ENCODE measurements at regions not wholly inside any gene's neighbourhood (a gene's known extent, or its start where the extent isn't known, plus 50 kb on each side); places are given as distances from the start of the nearest gene placed in this dataset.
A peak's percentile ranks its signal among the peaks of the same experiment; 100 is the strongest.

DNA sequence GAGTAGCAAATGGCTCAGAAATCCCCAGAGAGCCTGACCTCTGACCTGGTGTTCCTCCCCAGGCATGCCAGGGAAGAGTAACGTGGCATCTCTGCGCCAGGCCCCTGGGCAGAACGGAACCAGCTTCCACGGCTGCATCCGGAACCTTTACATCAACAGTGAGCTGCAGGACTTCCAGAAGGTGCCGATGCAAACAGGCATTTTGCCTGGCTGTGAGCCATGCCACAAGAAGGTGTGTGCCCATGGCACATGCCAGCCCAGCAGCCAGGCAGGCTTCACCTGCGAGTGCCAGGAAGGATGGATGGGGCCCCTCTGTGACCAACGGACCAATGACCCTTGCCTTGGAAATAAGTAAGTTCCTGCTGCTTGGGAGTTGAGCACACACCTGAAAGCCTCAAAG, 83.4 kb upstream of the PACRGL start:
- Histone ChIP-seq H3K9me3 (no peaks in the 10 kb centered on the region), H3K4me1 (peaks cover 0 to 9% (median 0%) of the 10 kb centered on the region in 3 donors), H3K27me3 (no peaks in the 10 kb centered on the region), H3K27ac (no peak overlapping the region), H3K4me3 (no peak overlapping the region), H3K36me3 (no peaks in the 10 kb centered on the region)
- intact Hi-C loops (cut with DNase I): no loop called here
- no peak for DNase-seq
- TF ChIP-seq CTCF (IDR thresholded peaks at IDR 0.05) (no peak), POLR2A (IDR thresholded peaks at IDR 0.05) (no peak)
- 17 to 75% methylated on average over 1 to 3 of the region's 8 CpGs for whole genome bisulfite sequencing, 2 donors

DNA sequence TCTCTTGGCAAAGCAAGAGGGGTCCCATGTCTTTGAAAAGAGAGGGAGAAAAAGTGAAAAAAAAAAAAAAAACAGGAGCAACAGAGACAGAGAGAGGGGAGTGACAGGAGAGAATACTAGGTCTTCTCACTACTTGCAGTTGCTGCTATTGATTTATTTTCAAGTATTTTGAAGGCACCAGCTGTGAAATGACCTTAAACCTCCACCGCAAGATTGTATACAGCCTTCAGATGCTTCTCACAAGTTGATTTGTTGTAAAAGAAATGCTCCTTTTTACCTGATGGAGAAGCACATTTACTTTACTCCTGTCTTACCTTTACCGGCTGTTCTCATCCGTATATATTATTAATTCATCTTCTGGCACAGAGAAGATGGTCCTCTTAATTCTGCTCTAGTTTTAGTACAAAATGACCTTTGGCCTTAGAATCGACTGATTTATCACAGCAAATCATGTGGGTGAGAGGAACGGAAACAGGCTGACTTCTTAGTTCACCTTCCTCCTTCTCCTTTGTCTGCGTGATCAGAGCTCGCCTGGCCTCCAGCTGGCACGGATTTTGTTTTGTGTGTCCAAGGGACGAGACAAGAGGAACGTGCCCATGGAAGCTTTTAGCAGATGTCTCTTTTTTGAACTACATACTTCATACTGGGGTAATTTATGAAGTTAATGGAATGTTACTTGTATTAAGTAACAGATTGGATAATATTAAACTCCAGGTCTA, 82.4 kb upstream of the PACRGL start:
- Histone ChIP-seq H3K27me3 (no peaks in the 10 kb centered on the region), H3K27ac (peak overlapping the region in 1 of 4 donors; percentile 6), H3K36me3 (no peaks in the 10 kb centered on the region), H3K4me1 (peaks cover 0 to 9% (median 0%) of the 10 kb centered on the region in 3 donors), H3K9me3 (no peaks in the 10 kb centered on the region), H3K4me3 (no peak overlapping the region)
- intact Hi-C loops (cut with DNase I): no loop called here
- WGBS, 2 donors: 36 to 41% methylated on average over 10 of the region's 10 CpGs
- no peak for DNase-seq
- TF ChIP-seq CTCF (IDR thresholded peaks at IDR 0.05) (no peak), POLR2A (IDR thresholded peaks at IDR 0.05) (no peak)

DNA sequence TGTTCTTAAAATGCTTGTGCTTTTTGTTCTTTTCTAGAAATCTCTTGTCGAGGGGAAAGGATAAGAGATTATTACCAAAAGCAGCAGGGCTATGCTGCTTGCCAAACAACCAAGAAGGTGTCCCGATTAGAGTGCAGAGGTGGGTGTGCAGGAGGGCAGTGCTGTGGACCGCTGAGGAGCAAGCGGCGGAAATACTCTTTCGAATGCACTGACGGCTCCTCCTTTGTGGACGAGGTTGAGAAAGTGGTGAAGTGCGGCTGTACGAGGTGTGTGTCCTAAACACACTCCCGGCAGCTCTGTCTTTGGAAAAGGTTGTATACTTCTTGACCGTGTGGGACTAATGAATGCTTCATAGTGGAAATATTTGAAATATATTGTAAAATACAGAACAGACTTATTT, 81.5 kb upstream of the PACRGL start:
- Histone ChIP-seq H3K4me1 (peaks cover 0 to 9% (median 0%) of the 10 kb centered on the region in 3 donors), H3K4me3 (no peak overlapping the region), H3K27me3 (no peaks in the 10 kb centered on the region), H3K36me3 (no peaks in the 10 kb centered on the region), H3K9me3 (no peaks in the 10 kb centered on the region), H3K27ac (peak overlapping the region in 2 of 4 donors; percentile 6 to 19)
- TF ChIP-seq POLR2A (IDR thresholded peaks at IDR 0.05) (no peak), CTCF (IDR thresholded peaks at IDR 0.05) (no peak)
- WGBS, 2 donors: 67 to 77% methylated on average over 12 of the region's 12 CpGs
- intact Hi-C loops (cut with DNase I): no loop called here
- DNase-seq: no peak

- H3K27ac ChIP-seq: no peak overlapping the region
- intact Hi-C loops (cut with DNase I): no loop called here
- no peak for DNase-seq
- H3K9me3 ChIP-seq: no peaks in the 10 kb centered on the region
- TF ChIP-seq POLR2A (IDR thresholded peaks at IDR 0.05) (no peak), CTCF (IDR thresholded peaks at IDR 0.05) (no peak)
- WGBS, 2 donors: 20 to 21% methylated on average over 1 of the region's 1 CpG
- H3K27me3 ChIP-seq: no peaks in the 10 kb centered on the region
- H3K4me3 ChIP-seq: no peak overlapping the region
- H3K36me3 ChIP-seq: no peaks in the 10 kb centered on the region
- H3K4me1 ChIP-seq: peaks cover 0 to 9% (median 0%) of the 10 kb centered on the region in 3 donors
Observed at GRCh38 chr4:20621476-20621875, 78.8 kb upstream of the PACRGL start.

DNA sequence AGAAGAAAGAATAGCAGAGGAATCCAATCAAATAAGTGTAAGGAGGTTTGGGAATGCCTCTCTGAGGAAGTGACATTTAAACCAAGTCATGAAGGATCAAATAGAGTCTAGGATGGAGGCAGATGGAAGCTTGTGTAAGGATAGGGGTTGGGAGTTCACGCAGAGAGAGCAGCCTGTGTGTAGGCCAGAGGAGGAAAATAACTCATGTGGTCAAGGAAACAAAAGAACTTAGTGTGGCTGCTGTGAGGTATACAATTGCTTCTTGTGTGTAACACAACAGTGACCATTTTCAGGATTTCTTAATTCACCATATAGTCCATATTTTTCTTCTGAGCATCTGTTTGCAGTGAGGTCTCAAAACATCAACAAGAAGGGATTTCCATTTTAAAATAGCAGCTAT, 77.6 kb upstream of the PACRGL start:
- peaks cover 0 to 9% (median 0%) of the 10 kb centered on the region in 3 donors for H3K4me1 ChIP-seq
- H3K9me3 ChIP-seq: no peaks in the 10 kb centered on the region
- H3K4me3 ChIP-seq: no peak overlapping the region
- H3K36me3 ChIP-seq: no peaks in the 10 kb centered on the region
- H3K27me3 ChIP-seq: no peaks in the 10 kb centered on the region
- WGBS, 2 donors: 39 to 85% methylated on average over 1 of the region's 1 CpG
- TF ChIP-seq CTCF (IDR thresholded peaks at IDR 0.05): no peak
- no peak for TF ChIP-seq POLR2A (IDR thresholded peaks at IDR 0.05)
- no peak for DNase-seq
- H3K27ac ChIP-seq: no peak overlapping the region
- intact Hi-C loops (cut with DNase I): no loop called here
